ENCODE measurements at regions not wholly inside any gene's neighbourhood (a gene's known extent, or its start where the extent isn't known, plus 50 kb on each side); places are given as distances from the start of the nearest gene placed in this dataset.
A peak's percentile ranks its signal among the peaks of the same experiment; 100 is the strongest.

DNA sequence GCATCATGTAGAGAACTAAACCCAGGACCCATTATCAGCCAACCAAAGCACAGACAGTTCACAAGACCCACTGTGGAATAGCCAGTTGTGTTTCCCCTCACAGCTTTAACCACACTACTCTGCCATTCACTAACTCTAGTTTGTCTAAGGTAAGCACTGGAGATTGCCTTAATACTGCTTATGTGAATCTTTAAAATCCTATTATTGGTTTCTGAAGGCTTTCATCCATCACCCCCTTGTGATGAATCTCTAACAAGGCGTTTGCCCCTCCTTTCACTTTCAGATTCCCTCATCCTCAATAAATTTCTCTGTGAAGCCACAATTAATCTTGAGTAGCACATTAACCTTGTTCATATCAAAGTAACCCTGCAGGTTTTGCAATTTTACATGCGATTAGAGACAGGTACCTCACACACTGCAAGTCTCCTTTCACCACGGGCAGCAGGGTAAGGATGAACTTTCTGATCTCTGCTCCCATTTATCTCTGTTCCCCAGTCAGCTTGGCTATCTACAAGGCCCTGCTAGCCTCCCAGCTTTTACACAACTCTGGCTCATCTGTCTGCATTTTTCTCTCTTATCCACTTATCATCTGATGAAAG is 785.6 kb downstream of the REEP3 start:
- Histone ChIP-seq H3K27ac (replicated peaks; ENCODE audit: low read length) (no peak overlapping the region), H3K27me3 (ENCODE audit: control insufficient read depth in 3 of 3, insufficient read depth in 3 of 3, low read depth in 1 of 3, low read length in 3 of 3) (no peaks in the 10 kb centered on the region), H2BK5ac (ENCODE audit: low read length) (no peak overlapping the region), H3K4ac (ENCODE audit: low read length) (no peak overlapping the region), H2BK15ac (ENCODE audit: low read length) (no peak overlapping the region), H3K23ac (ENCODE audit: low read depth, low read length, poor library complexity) (no peak overlapping the region), H3K4me2 (ENCODE audit: insufficient read depth, low read length, poor library complexity, severe bottlenecking) (no peak overlapping the region), H4K8ac (ENCODE audit: low read depth, low read length) (no peak overlapping the region), H2AFZ (ENCODE audit: low read length) (no peak overlapping the region), H3K79me1 (ENCODE audit: low read depth, low read length) (no peaks in the 10 kb centered on the region), H2BK12ac (ENCODE audit: low read length) (no peak overlapping the region), H3K4me3 (ENCODE audit: low read length in 2 of 2) (no peak overlapping the region), H3K4me1 (ENCODE audit: control insufficient read depth in 2 of 2, insufficient read depth in 1 of 2, low read depth in 1 of 2, low read length in 2 of 2) (no peaks in the 10 kb centered on the region), H4K91ac (ENCODE audit: low read depth, low read length, poor library complexity) (no peak overlapping the region), H3K9me3 (replicated peaks in 1 of 2; ENCODE audit: control insufficient read depth in 2 of 2, insufficient read depth in 1 of 2, low read depth in 1 of 2, low read length in 2 of 2) (no peaks in the 10 kb centered on the region), H3K9ac (ENCODE audit: low read depth, low read length, poor library complexity) (no peak overlapping the region), H3K14ac (ENCODE audit: low read length) (no peak overlapping the region), H3K18ac (ENCODE audit: low read length) (no peak overlapping the region), H2BK120ac (ENCODE audit: low read depth, low read length) (no peak overlapping the region), H2AK5ac (ENCODE audit: low read depth, low read length) (no peak overlapping the region), H3K36me3 (replicated peaks in 1 of 2; ENCODE audit: control insufficient read depth in 2 of 2, insufficient read depth in 2 of 2, low read length in 2 of 2) (no peaks in the 10 kb centered on the region)
- no peak for DNase-seq (ENCODE audit: low spot score)
- WGBS, 2 donors (ENCODE audit: extremely low coverage in 2 of 2, insufficient read length in 2 of 2, insufficient replicate concordance in 1 of 2) = no CpG with 5 or more reads among the region's 3 CpGs

DNA sequence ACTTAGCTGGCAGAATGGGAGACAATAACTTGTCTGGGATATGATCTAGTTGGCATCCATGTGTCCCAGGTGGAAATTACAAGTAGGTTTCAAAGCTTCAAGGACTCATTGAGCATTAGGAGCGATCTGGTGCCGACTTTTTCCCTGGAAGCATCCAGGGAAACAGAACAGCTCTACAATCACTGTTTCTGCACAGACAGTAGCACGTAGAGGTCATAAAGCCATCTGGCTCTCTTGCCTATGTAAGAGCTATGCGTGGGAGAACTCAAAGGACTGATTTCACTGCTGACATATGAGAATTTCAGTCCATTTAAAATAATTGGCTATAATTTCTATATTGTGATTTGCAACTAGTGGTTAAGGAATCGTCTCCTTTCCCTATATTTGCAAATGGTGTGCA is 791.7 kb downstream of the REEP3 start:
- Histone ChIP-seq H3K27ac (replicated peaks; ENCODE audit: low read length) (no peak overlapping the region), H3K9ac (ENCODE audit: low read depth, low read length, poor library complexity) (no peak overlapping the region), H3K23ac (ENCODE audit: low read depth, low read length, poor library complexity) (no peak overlapping the region), H2BK12ac (ENCODE audit: low read length) (no peak overlapping the region), H3K4me3 (ENCODE audit: low read length in 2 of 2) (no peak overlapping the region), H3K4ac (ENCODE audit: low read length) (no peak overlapping the region), H4K91ac (ENCODE audit: low read depth, low read length, poor library complexity) (no peak overlapping the region), H3K14ac (ENCODE audit: low read length) (no peak overlapping the region), H2AFZ (ENCODE audit: low read length) (no peak overlapping the region), H3K79me1 (ENCODE audit: low read depth, low read length) (no peaks in the 10 kb centered on the region), H3K9me3 (replicated peaks in 1 of 2; ENCODE audit: control insufficient read depth in 2 of 2, insufficient read depth in 1 of 2, low read depth in 1 of 2, low read length in 2 of 2) (no peaks in the 10 kb centered on the region), H2BK120ac (ENCODE audit: low read depth, low read length) (no peak overlapping the region), H4K8ac (ENCODE audit: low read depth, low read length) (no peak overlapping the region), H3K18ac (ENCODE audit: low read length) (no peak overlapping the region), H2BK15ac (ENCODE audit: low read length) (no peak overlapping the region), H3K27me3 (ENCODE audit: control insufficient read depth in 3 of 3, insufficient read depth in 3 of 3, low read depth in 1 of 3, low read length in 3 of 3) (no peaks in the 10 kb centered on the region), H3K36me3 (replicated peaks in 1 of 2; ENCODE audit: control insufficient read depth in 2 of 2, insufficient read depth in 2 of 2, low read length in 2 of 2) (no peaks in the 10 kb centered on the region), H2BK5ac (ENCODE audit: low read length) (no peak overlapping the region), H3K4me1 (ENCODE audit: control insufficient read depth in 2 of 2, insufficient read depth in 1 of 2, low read depth in 1 of 2, low read length in 2 of 2) (no peaks in the 10 kb centered on the region), H2AK5ac (ENCODE audit: low read depth, low read length) (no peak overlapping the region), H3K4me2 (ENCODE audit: insufficient read depth, low read length, poor library complexity, severe bottlenecking) (no peak overlapping the region)
- DNase-seq (ENCODE audit: low spot score) = no peak
- no CpG with 5 or more reads among the region's 5 CpGs for WGBS, 2 donors (ENCODE audit: extremely low coverage in 2 of 2, insufficient read length in 2 of 2, insufficient replicate concordance in 1 of 2)

DNA sequence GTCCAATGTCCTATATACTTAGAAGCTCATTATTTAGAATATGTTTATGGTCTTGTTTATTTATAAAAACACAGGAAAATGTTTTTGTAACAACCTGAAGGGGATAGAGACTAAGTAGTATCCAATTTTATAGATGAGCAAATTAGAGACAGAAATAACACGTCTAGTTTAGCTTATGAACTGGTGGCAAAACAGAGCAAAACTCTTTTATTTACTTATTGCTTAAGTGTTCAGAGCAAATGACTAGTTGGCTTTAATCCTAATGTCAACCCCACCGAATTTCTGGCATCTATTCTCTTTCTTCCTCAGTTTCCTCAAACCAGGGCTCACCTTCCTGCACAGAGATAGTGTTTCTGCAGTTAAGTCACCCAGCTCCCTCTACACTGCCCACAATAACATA is 792.8 kb downstream of the REEP3 start:
- no peak overlapping the region for H4K8ac ChIP-seq (ENCODE audit: low read depth, low read length)

DNA sequence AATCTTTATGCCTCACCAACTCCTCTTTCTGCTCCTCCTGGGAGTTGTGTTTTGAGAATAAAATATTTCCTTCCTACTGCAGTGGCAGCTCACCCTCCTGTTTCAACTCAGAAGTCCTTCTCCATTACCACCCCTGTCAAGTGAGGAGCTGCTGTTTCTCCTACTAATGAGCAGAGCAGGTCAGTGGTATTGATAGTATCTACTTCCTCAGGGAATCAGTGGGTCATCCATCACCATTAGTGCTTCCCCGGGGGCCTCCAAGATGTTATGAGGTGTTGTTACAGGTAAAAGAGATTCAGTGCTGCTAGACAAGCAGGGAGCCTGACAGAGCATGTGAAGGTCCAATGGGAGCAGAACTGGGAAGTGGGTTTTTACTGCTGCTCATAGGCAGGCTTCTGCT is 795.2 kb downstream of the REEP3 start:
- no peak for DNase-seq (ENCODE audit: low spot score)
- Histone ChIP-seq H4K91ac (ENCODE audit: low read depth, low read length, poor library complexity) (no peak overlapping the region), H3K27me3 (ENCODE audit: control insufficient read depth in 3 of 3, insufficient read depth in 3 of 3, low read depth in 1 of 3, low read length in 3 of 3) (no peaks in the 10 kb centered on the region), H3K4me1 (ENCODE audit: control insufficient read depth in 2 of 2, insufficient read depth in 1 of 2, low read depth in 1 of 2, low read length in 2 of 2) (no peaks in the 10 kb centered on the region), H3K79me1 (ENCODE audit: low read depth, low read length) (no peaks in the 10 kb centered on the region), H3K36me3 (replicated peaks in 1 of 2; ENCODE audit: control insufficient read depth in 2 of 2, insufficient read depth in 2 of 2, low read length in 2 of 2) (no peaks in the 10 kb centered on the region), H2BK5ac (ENCODE audit: low read length) (no peak overlapping the region), H2BK15ac (ENCODE audit: low read length) (no peak overlapping the region), H3K9ac (ENCODE audit: low read depth, low read length, poor library complexity) (no peak overlapping the region), H3K14ac (ENCODE audit: low read length) (no peak overlapping the region), H3K23ac (ENCODE audit: low read depth, low read length, poor library complexity) (no peak overlapping the region), H3K4me3 (ENCODE audit: low read length in 2 of 2) (no peak overlapping the region), H3K27ac (replicated peaks; ENCODE audit: low read length) (no peak overlapping the region), H3K4ac (ENCODE audit: low read length) (no peak overlapping the region), H3K18ac (ENCODE audit: low read length) (no peak overlapping the region), H4K8ac (ENCODE audit: low read depth, low read length) (no peak overlapping the region), H3K4me2 (ENCODE audit: insufficient read depth, low read length, poor library complexity, severe bottlenecking) (no peak overlapping the region), H2BK12ac (ENCODE audit: low read length) (peak overlapping the region; percentile 2), H2AFZ (ENCODE audit: low read length) (no peak overlapping the region), H2AK5ac (ENCODE audit: low read depth, low read length) (no peak overlapping the region), H2BK120ac (ENCODE audit: low read depth, low read length) (no peak overlapping the region), H3K9me3 (replicated peaks in 1 of 2; ENCODE audit: control insufficient read depth in 2 of 2, insufficient read depth in 1 of 2, low read depth in 1 of 2, low read length in 2 of 2) (no peaks in the 10 kb centered on the region)
- WGBS, 2 donors (ENCODE audit: extremely low coverage in 2 of 2, insufficient read length in 2 of 2, insufficient replicate concordance in 1 of 2) = no CpG with 5 or more reads among the region's 1 CpG

More for the DNA sequence above, 792.8 kb downstream of the REEP3 start:
- H2BK5ac ChIP-seq (ENCODE audit: low read length) = no peak overlapping the region
- H3K4me3 ChIP-seq (ENCODE audit: low read length in 2 of 2) = no peak overlapping the region
- no peaks in the 10 kb centered on the region for H3K9me3 ChIP-seq (replicated peaks in 1 of 2; ENCODE audit: control insufficient read depth in 2 of 2, insufficient read depth in 1 of 2, low read depth in 1 of 2, low read length in 2 of 2)
- H3K9ac ChIP-seq (ENCODE audit: low read depth, low read length, poor library complexity) = no peak overlapping the region
- H3K4me2 ChIP-seq (ENCODE audit: insufficient read depth, low read length, poor library complexity, severe bottlenecking) = no peak overlapping the region
- H2AK5ac ChIP-seq (ENCODE audit: low read depth, low read length) = no peak overlapping the region
- no peak overlapping the region for H3K18ac ChIP-seq (ENCODE audit: low read length)
- no peak overlapping the region for H2BK120ac ChIP-seq (ENCODE audit: low read depth, low read length)
- H3K36me3 ChIP-seq (replicated peaks in 1 of 2; ENCODE audit: control insufficient read depth in 2 of 2, insufficient read depth in 2 of 2, low read length in 2 of 2) = no peaks in the 10 kb centered on the region
- no peaks in the 10 kb centered on the region for H3K27me3 ChIP-seq (ENCODE audit: control insufficient read depth in 3 of 3, insufficient read depth in 3 of 3, low read depth in 1 of 3, low read length in 3 of 3)
- H3K27ac ChIP-seq (replicated peaks; ENCODE audit: low read length) = no peak overlapping the region
- no peak for DNase-seq (ENCODE audit: low spot score)
- H3K14ac ChIP-seq (ENCODE audit: low read length) = no peak overlapping the region
- no peak overlapping the region for H2BK12ac ChIP-seq (ENCODE audit: low read length)
- H2AFZ ChIP-seq (ENCODE audit: low read length) = no peak overlapping the region
- no peak overlapping the region for H4K91ac ChIP-seq (ENCODE audit: low read depth, low read length, poor library complexity)
- H3K79me1 ChIP-seq (ENCODE audit: low read depth, low read length) = no peaks in the 10 kb centered on the region
- no peak overlapping the region for H3K4ac ChIP-seq (ENCODE audit: low read length)
- no peak overlapping the region for H2BK15ac ChIP-seq (ENCODE audit: low read length)
- no CpG with 5 or more reads among the region's 2 CpGs for WGBS, 2 donors (ENCODE audit: extremely low coverage in 2 of 2, insufficient read length in 2 of 2, insufficient replicate concordance in 1 of 2)
- no peak overlapping the region for H3K23ac ChIP-seq (ENCODE audit: low read depth, low read length, poor library complexity)
- H3K4me1 ChIP-seq (ENCODE audit: control insufficient read depth in 2 of 2, insufficient read depth in 1 of 2, low read depth in 1 of 2, low read length in 2 of 2) = no peaks in the 10 kb centered on the region

All from neuronal stem cell (in vitro differentiated cells).